SKM-1 treated with dmso at 0.1 percent for 144 hours (cell line): ENCODE measurements at regions not wholly inside any gene's neighbourhood (a gene's known extent, or its start where the extent isn't known, plus 50 kb on each side); places are given as distances from the start of the nearest gene placed in this dataset.
"Not testable (repeated sequence)": the region's sequence is repeated elsewhere in the genome, so short reads cannot be mapped to it uniquely, and the experiment has no call there.

Experiments
- DNase-seq: peaks from one replicate; lab custom pipeline; 2025; ENCODE audit not compliant: unreplicated experiment; lab: John Stamatoyannopoulos, UW

- no peak for DNase-seq
These were observed 1272.6 kb downstream of the PCDH19 start for GRCh38 chrX:99137488-99137887.

GRCh38 chrX:99117011-99117410, 1293.1 kb downstream of the PCDH19 start:
- DNase-seq: no peak

- DNase-seq: no peak
These were observed 1314.0 kb downstream of the PCDH19 start for GRCh38 chrX:99095965-99096635.

GRCh38 chrX:99091459-99091858, 1318.6 kb downstream of the PCDH19 start:
- no peak for DNase-seq

- no peak for DNase-seq
These were observed 1331.8 kb downstream of the PCDH19 start for GRCh38 chrX:99078301-99078700.

- no peak for DNase-seq
These were observed 1333.0 kb downstream of the PCDH19 start for GRCh38 chrX:99077099-99077498.

- no peak for DNase-seq
These were observed 1336.5 kb downstream of the PCDH19 start for GRCh38 chrX:99073551-99073950.

- no peak for DNase-seq
These were observed 1358.4 kb downstream of the PCDH19 start for GRCh38 chrX:99051639-99052038.

- DNase-seq: no peak
These were observed 1376.7 kb downstream of the PCDH19 start for GRCh38 chrX:99033226-99033901.

- DNase-seq: no peak
These were observed 1399.1 kb downstream of the PCDH19 start for GRCh38 chrX:99010957-99011356.

- no peak for DNase-seq
These were observed 1408.8 kb downstream of the PCDH19 start for GRCh38 chrX:99001286-99001685.

GRCh38 chrX:98962996-98963395, 1447.1 kb downstream of the PCDH19 start:
- no peak for DNase-seq

- no peak for DNase-seq
These were observed 1454.1 kb downstream of the PCDH19 start for GRCh38 chrX:98956014-98956413.

- no peak for DNase-seq
These were observed 1470.6 kb downstream of the PCDH19 start for GRCh38 chrX:98939456-98939855.

- DNase-seq: no peak
These were observed 1478.9 kb downstream of the PCDH19 start for GRCh38 chrX:98931216-98931615.

GRCh38 chrX:98924511-98924910, 1485.6 kb downstream of the PCDH19 start:
- DNase-seq: no peak

- DNase-seq: no peak
These were observed 1512.9 kb downstream of the PCDH19 start for GRCh38 chrX:98897191-98897590.

GRCh38 chrX:98850639-98851038, 1559.4 kb downstream of the PCDH19 start:
- not testable (repeated sequence) for DNase-seq
